GM23338 (cell line): ENCODE measurements at regions not wholly inside any gene's neighbourhood (a gene's known extent, or its start where the extent isn't known, plus 50 kb on each side); places are given as distances from the start of the nearest gene placed in this dataset.

Source experiments
- ATAC-seq: fragments of 200-7000 bp; cut with Tn5 transposase; 3 replicates; pipeline ENCODE4 v1.9.1; 2020
- DNase-seq: peaks from one replicate; pipeline ENCODE4 v3.0.0-alpha.2; 2015; ENCODE audit warnings: low spot score
- H2AFZ ChIP-seq: fragments of 200-600 bp; sonication (generic); 2 replicates; pipeline ENCODE4 v1.8.0; 2016; ENCODE audit warnings: antibody characterized with exemption, mild to moderate bottlenecking, moderate library complexity
- H3F3A ChIP-seq: fragments of 200-600 bp; sonication (generic); replicated peaks from 2 replicates; pipeline ENCODE4 v1.8.0; 2017; ENCODE audit warnings: antibody characterized with exemption, mixed run types, low read depth
- H3K27ac ChIP-seq: fragments of 200-600 bp; sonication (generic); 2 replicates; pipeline ENCODE4 v1.6.1; 2016; ENCODE audit warnings: low read depth
- H3K27me3 ChIP-seq: fragments of 200-600 bp; sonication (generic); 2 replicates; pipeline ENCODE4 v1.8.0; 2016; ENCODE audit warnings: mild to moderate bottlenecking, mixed run types, moderate library complexity; ENCODE audit not compliant: insufficient read depth
- H3K36me3 ChIP-seq: fragments of 200-600 bp; sonication (generic); 2 replicates; pipeline ENCODE4 v1.8.0; 2016; ENCODE audit warnings: mild to moderate bottlenecking; ENCODE audit not compliant: insufficient read depth
- H3K4me1 ChIP-seq: fragments of 200-600 bp; sonication (generic); 2 replicates; pipeline ENCODE4 v1.8.0; 2016; ENCODE audit warnings: mild to moderate bottlenecking, moderate library complexity; ENCODE audit not compliant: insufficient read depth
- H3K4me2 ChIP-seq: fragments of 200-600 bp; sonication (generic); 2 replicates; pipeline ENCODE4 v1.7.1; 2017; ENCODE audit warnings: mixed run types
- H3K4me3 ChIP-seq: fragments of 200-600 bp; sonication (generic); 2 replicates; pipeline ENCODE4 v1.6.1; 2016; ENCODE audit warnings: mixed run types
- H3K79me2 ChIP-seq: fragments of 200-600 bp; sonication (generic); replicated peaks from 2 replicates; pipeline ENCODE4 v1.8.0; 2017; ENCODE audit warnings: mild to moderate bottlenecking; ENCODE audit not compliant: insufficient read depth
- H3K9me2 ChIP-seq: fragments of 200-600 bp; sonication (generic); 2 replicates; pipeline ENCODE4 v1.8.0; 2017; ENCODE audit not compliant: insufficient read depth
- H4K20me1 ChIP-seq: fragments of 200-600 bp; sonication (generic); replicated peaks from 2 replicates; pipeline ENCODE4 v1.8.0; 2017; ENCODE audit warnings: mild to moderate bottlenecking; ENCODE audit not compliant: insufficient read depth
- H3K27ac Mint-ChIP-seq: 2 replicates; pipeline ENCODE4 v1.8.0; 2020; ENCODE audit warnings: inconsistent platforms, mild to moderate bottlenecking, moderate library complexity, mixed read lengths
- H3K27me3 Mint-ChIP-seq: 3 replicates; pipeline ENCODE4 v1.8.0; 2022; ENCODE audit warnings: low read depth, mild to moderate bottlenecking, moderate library complexity, mixed read lengths, inconsistent platforms; ENCODE audit not compliant: insufficient read depth, poor library complexity
- H3K36me3 Mint-ChIP-seq: 3 replicates; pipeline ENCODE4 v1.8.0; 2021; ENCODE audit warnings: low read depth, mild to moderate bottlenecking, inconsistent platforms, moderate library complexity, mixed read lengths
- H3K4me1 Mint-ChIP-seq: 3 replicates; pipeline ENCODE4 v1.8.0; 2020; ENCODE audit warnings: mild to moderate bottlenecking, inconsistent platforms, mixed read lengths
- H3K4me3 Mint-ChIP-seq: 3 replicates; pipeline ENCODE4 v1.8.0; 2021; ENCODE audit warnings: moderate library complexity, mild to moderate bottlenecking, inconsistent platforms, mixed read lengths
- H3K9me3 Mint-ChIP-seq: 3 replicates; pipeline ENCODE4 v1.8.0; 2020; ENCODE audit warnings: moderate library complexity, mild to moderate bottlenecking, inconsistent platforms, mixed read lengths
- CREB1 ChIP-seq: fragments of 250-450 bp; sonication (Bioruptor Pico); IDR thresholded peaks from 2 replicates; pipeline ENCODE4 v1.5.0; 2020; ENCODE audit warnings: low read depth, mild to moderate bottlenecking, moderate library complexity
- EZH2 ChIP-seq: fragments of 200-600 bp; sonication (generic); IDR thresholded peaks from one replicate; pipeline ENCODE4 v1.8.0; 2017; ENCODE audit warnings: antibody characterized with exemption, mild to moderate bottlenecking, low read depth; ENCODE audit not compliant: unreplicated experiment
- EZH2phosphoT487 ChIP-seq: fragments of 200-600 bp; sonication (generic); IDR thresholded peaks from one replicate; pipeline ENCODE4 v1.8.1; 2018; ENCODE audit warnings: antibody characterized with exemption; ENCODE audit not compliant: unreplicated experiment
- JUNB ChIP-seq: IDR thresholded peaks from one replicate; pipeline ENCODE4 v1.6.1; 2016; ENCODE audit warnings: antibody characterized with exemption; ENCODE audit not compliant: unreplicated experiment
- NANOG ChIP-seq: IDR thresholded peaks from 2 replicates; pipeline ENCODE4 v1.6.1; 2016; ENCODE audit warnings: antibody characterized with exemption, borderline replicate concordance
- POLR2AphosphoS5 ChIP-seq: IDR thresholded peaks from 2 replicates; pipeline ENCODE4 v1.6.1; 2016; ENCODE audit warnings: antibody characterized with exemption, low read depth
- STAT1 ChIP-seq: IDR thresholded peaks from one replicate; pipeline ENCODE4 v1.6.1; 2016; ENCODE audit warnings: antibody characterized with exemption; ENCODE audit not compliant: unreplicated experiment
- ZNF114 ChIP-seq: fragments of 250-450 bp; sonication (Bioruptor Pico); IDR thresholded peaks from 2 replicates; pipeline ENCODE4 v1.5.0; 2020; ENCODE audit warnings: mild to moderate bottlenecking, moderate library complexity
- ZNF331 ChIP-seq: fragments of 250-450 bp; sonication (Bioruptor Pico); IDR thresholded peaks from 2 replicates; pipeline ENCODE4 v1.5.0; 2020; ENCODE audit warnings: low read depth, mild to moderate bottlenecking, moderate library complexity
- TF ChIP-seq, protein P1 (sequence below): IDR thresholded peaks from 2 replicates; pipeline ENCODE4 v1.6.1; 2016; ENCODE audit warnings: antibody characterized with exemption
- TF ChIP-seq, protein P2 (sequence below), 2 experiments: fragments of 200-600 bp in 1 of 2; sonication (generic) in 1 of 2; conservative IDR thresholded peaks; 2 replicates each; pipeline versions ENCODE4 v1.5.1 to v1.6.1; 2016 to 2017; ENCODE audit warnings: antibody characterized with exemption in 2 of 2, low read depth in 2 of 2, mild to moderate bottlenecking in 2 of 2, moderate library complexity in 1 of 2
- TF ChIP-seq, protein P3 (sequence below): IDR thresholded peaks from one replicate; pipeline ENCODE4 v1.6.1; 2018; ENCODE audit warnings: antibody characterized with exemption; ENCODE audit not compliant: unreplicated experiment

- H3K9me3 Mint-ChIP-seq, result peaks cover 80% of the 10 kb centered on the region
- Histone ChIP-seq H3K9me2 (peaks cover 8% of the 10 kb centered on the region), H3K79me2 (no peaks in the 10 kb centered on the region), H3F3A (no peaks in the 10 kb centered on the region), H3K4me2 (no peak overlapping the region), H3K4me1 (peaks cover 9% of the 10 kb centered on the region; the same call in 1 of the 2 replicates), H3K4me3 (no peak overlapping the region), H2AFZ (no peak overlapping the region), H3K27me3 (no peaks in the 10 kb centered on the region), H3K36me3 (no peaks in the 10 kb centered on the region; the same call in 1 of the 2 replicates), H3K27ac (no peak overlapping the region), H4K20me1 (no peaks in the 10 kb centered on the region)
- peaks cover 11% of the 10 kb centered on the region for H3K36me3 Mint-ChIP-seq
- H3K27me3 Mint-ChIP-seq, result peaks cover 5% of the 10 kb centered on the region
- no peak overlapping the region for H3K27ac Mint-ChIP-seq
- ATAC-seq (no peak), DNase-seq (no peak)
- TF ChIP-seq EZH2phosphoT487, result no peak
- H3K4me3 Mint-ChIP-seq, result no peak overlapping the region
- H3K4me1 Mint-ChIP-seq, result peaks cover 14% of the 10 kb centered on the region
Observed at GRCh38 chr16:26601335-26601734, 465.4 kb upstream of the C16orf82 start.

GRCh38 chr16:26605626-26606271 is 461.0 kb upstream of the C16orf82 start:
- no peaks in the 10 kb centered on the region for H3K79me2 ChIP-seq
- H3K4me1 Mint-ChIP-seq, result no peaks in the 10 kb centered on the region
- TF ChIP-seq ZNF114 (CRISPR knock-in tag), result no peak
- TF ChIP-seq EZH2phosphoT487, result no peak
- TF ChIP-seq NANOG, result no peak
- TF ChIP-seq JUNB, result no peak
- TF ChIP-seq CREB1, result no peak
- TF ChIP-seq, protein P1, sequence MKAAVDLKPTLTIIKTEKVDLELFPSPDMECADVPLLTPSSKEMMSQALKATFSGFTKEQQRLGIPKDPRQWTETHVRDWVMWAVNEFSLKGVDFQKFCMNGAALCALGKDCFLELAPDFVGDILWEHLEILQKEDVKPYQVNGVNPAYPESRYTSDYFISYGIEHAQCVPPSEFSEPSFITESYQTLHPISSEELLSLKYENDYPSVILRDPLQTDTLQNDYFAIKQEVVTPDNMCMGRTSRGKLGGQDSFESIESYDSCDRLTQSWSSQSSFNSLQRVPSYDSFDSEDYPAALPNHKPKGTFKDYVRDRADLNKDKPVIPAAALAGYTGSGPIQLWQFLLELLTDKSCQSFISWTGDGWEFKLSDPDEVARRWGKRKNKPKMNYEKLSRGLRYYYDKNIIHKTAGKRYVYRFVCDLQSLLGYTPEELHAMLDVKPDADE, result no peak
- TF ChIP-seq EZH2, result no peak
- TF ChIP-seq, protein P2, sequence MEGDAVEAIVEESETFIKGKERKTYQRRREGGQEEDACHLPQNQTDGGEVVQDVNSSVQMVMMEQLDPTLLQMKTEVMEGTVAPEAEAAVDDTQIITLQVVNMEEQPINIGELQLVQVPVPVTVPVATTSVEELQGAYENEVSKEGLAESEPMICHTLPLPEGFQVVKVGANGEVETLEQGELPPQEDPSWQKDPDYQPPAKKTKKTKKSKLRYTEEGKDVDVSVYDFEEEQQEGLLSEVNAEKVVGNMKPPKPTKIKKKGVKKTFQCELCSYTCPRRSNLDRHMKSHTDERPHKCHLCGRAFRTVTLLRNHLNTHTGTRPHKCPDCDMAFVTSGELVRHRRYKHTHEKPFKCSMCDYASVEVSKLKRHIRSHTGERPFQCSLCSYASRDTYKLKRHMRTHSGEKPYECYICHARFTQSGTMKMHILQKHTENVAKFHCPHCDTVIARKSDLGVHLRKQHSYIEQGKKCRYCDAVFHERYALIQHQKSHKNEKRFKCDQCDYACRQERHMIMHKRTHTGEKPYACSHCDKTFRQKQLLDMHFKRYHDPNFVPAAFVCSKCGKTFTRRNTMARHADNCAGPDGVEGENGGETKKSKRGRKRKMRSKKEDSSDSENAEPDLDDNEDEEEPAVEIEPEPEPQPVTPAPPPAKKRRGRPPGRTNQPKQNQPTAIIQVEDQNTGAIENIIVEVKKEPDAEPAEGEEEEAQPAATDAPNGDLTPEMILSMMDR (conservative IDR thresholded peaks at IDR 0.05; ENCODE audit: low read depth in 2 of 2), result no peak
- TF ChIP-seq, protein P3, sequence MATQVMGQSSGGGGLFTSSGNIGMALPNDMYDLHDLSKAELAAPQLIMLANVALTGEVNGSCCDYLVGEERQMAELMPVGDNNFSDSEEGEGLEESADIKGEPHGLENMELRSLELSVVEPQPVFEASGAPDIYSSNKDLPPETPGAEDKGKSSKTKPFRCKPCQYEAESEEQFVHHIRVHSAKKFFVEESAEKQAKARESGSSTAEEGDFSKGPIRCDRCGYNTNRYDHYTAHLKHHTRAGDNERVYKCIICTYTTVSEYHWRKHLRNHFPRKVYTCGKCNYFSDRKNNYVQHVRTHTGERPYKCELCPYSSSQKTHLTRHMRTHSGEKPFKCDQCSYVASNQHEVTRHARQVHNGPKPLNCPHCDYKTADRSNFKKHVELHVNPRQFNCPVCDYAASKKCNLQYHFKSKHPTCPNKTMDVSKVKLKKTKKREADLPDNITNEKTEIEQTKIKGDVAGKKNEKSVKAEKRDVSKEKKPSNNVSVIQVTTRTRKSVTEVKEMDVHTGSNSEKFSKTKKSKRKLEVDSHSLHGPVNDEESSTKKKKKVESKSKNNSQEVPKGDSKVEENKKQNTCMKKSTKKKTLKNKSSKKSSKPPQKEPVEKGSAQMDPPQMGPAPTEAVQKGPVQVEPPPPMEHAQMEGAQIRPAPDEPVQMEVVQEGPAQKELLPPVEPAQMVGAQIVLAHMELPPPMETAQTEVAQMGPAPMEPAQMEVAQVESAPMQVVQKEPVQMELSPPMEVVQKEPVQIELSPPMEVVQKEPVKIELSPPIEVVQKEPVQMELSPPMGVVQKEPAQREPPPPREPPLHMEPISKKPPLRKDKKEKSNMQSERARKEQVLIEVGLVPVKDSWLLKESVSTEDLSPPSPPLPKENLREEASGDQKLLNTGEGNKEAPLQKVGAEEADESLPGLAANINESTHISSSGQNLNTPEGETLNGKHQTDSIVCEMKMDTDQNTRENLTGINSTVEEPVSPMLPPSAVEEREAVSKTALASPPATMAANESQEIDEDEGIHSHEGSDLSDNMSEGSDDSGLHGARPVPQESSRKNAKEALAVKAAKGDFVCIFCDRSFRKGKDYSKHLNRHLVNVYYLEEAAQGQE, result no peak
- no peak for TF ChIP-seq POLR2AphosphoS5
- no peak for TF ChIP-seq STAT1
- no peak for TF ChIP-seq ZNF331 (CRISPR knock-in tag)
- H3K4me2 ChIP-seq, result no peak overlapping the region
- peaks cover 7% of the 10 kb centered on the region for H3K36me3 Mint-ChIP-seq
- no peaks in the 10 kb centered on the region for H3K9me2 ChIP-seq
- peaks cover 88% of the 10 kb centered on the region for H3K9me3 Mint-ChIP-seq
- no peak overlapping the region for H3K27ac ChIP-seq
- ATAC-seq (no peak), DNase-seq (no peak)
- no peak overlapping the region for H3K4me3 Mint-ChIP-seq
- H3K27me3 ChIP-seq, result no peaks in the 10 kb centered on the region
- no peaks in the 10 kb centered on the region for H4K20me1 ChIP-seq
- H3F3A ChIP-seq, result no peaks in the 10 kb centered on the region
- no peak overlapping the region for H2AFZ ChIP-seq
- H3K27ac Mint-ChIP-seq, result no peak overlapping the region
- peaks cover 5% of the 10 kb centered on the region for H3K27me3 Mint-ChIP-seq
- H3K4me3 ChIP-seq, result no peak overlapping the region
- no peaks in the 10 kb centered on the region for H3K4me1 ChIP-seq
- H3K36me3 ChIP-seq, result no peaks in the 10 kb centered on the region
